Medulla oblongata (tissue), 1 donor: ENCODE measurements at regions not wholly inside any gene's neighbourhood (a gene's known extent, or its start where the extent isn't known, plus 50 kb on each side); places are given as distances from the start of the nearest gene placed in this dataset.
"Not testable (repeated sequence)": the region's sequence is repeated elsewhere in the genome, so short reads cannot be mapped to it uniquely, and the experiment has no call there.

ENCODE experiments used
- DNase-seq: peaks from one replicate; pipeline ENCODE4 v3.0.0-alpha.2; 2015; ENCODE audit errors: extremely low spot score

- no peak for DNase-seq
Measured at GRCh38 chr16:73405851-73406250, 357.9 kb upstream of the ZFHX3 start.

- DNase-seq, result no peak
Measured at GRCh38 chr16:73404001-73404400, 356.1 kb upstream of the ZFHX3 start.

DNA sequence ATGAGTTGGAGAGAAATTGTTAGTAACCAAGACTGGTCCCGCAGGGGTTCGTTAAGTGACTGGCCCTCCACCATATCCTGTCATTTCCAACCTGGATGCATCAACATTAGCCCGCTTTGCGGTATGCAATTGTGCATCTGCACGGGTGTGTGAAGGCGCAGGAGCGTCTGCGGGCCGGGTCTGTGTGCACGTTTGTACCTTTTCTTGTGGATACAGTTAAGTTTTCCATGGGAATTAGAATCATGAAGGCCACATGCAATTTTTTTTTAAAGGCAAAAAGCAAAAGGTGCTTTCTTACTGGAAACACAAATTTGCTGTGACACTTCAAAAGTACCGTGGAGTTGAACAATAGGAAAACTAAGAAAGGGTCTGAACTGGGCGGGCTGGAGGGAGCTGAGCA is 355.4 kb upstream of the ZFHX3 start:
- no peak for DNase-seq

DNA sequence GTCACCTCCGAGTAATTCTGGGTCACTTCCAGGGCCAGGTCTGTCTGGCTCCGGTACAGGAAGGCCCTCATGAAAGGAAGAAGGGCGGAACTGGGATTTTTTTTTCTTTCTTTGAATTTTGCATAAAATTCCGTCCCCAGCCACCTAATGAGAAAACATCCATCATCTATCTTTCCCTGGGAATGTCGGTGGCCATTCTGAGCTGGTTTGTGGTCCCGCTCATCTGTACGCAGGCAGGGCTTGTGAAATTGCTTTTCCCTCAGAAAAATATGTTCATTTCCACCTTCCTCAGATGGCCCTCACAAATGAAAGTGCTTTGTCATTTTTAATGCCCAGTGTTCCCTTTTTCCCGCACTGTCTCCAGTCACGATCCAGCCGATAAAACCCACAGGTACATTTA is 353.0 kb upstream of the ZFHX3 start:
- no peak for DNase-seq

GRCh38 chr16:73399997-73400396 is 352.1 kb upstream of the ZFHX3 start:
- DNase-seq, result no peak

DNA sequence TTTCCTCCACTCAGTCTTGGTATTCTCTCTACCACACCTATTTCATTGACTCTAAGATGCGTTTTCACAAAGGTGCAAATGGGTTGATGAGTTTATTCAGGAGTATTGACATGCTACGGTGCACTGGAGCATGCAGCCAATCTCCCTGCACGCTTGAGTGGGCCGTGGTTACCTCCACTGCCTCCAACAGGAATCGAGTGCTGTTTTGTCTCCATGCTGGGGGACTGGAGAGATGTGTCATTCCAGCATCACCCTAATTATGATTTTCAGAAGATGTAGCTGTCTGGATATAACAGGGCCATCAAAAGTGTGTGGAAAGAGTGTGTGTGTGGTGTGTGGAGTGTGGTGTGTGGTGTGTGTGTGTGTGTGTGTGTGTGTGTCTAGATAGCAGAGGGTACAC is 351.6 kb upstream of the ZFHX3 start:
- DNase-seq, result no peak

- not testable (repeated sequence) for DNase-seq
Measured at GRCh38 chr16:73398604-73399003, 350.7 kb upstream of the ZFHX3 start.

- DNase-seq, result no peak
Measured at GRCh38 chr16:73396556-73396955, 348.6 kb upstream of the ZFHX3 start.

- no peak for DNase-seq
Measured at GRCh38 chr16:73390936-73391335, 343.0 kb upstream of the ZFHX3 start.

DNA sequence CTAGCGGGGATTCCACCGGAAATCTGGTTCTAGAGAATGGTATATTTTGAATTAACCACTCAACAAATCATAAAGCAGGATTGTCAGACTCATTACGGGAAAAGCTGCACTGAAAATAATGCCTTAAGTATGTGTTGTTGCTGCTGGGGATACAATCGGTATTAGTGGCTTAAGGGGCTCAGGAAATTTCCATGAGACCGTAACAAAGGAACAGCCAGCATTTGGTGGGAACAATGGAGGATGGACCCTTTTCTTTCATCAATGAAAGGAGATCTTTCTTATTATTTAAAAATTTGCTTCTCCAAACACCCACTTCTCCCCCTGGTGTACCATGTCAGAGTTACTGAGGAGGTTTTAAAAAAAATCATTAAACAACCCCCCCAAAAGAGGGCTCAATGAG is 342.6 kb upstream of the ZFHX3 start:
- DNase-seq, result no peak

DNA sequence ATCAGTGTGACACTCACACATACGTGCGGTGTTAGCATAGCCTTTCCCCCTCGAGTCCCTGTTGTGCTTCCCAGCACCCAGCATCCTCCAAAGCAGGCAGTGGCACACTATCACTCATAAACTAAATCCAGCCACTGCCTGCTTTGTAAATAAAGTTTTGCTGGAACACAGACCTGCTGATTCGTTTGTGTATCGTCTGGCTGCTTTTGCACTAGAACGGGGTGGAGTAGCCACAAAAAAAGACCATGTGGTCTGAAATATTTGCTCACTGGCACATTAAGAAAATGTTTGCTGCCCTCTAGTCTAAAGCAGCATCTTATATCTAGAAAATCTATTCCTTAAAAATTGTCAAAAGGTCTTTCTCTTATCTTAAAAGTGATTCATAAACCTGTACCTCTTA is 341.2 kb upstream of the ZFHX3 start:
- DNase-seq, result no peak

DNA sequence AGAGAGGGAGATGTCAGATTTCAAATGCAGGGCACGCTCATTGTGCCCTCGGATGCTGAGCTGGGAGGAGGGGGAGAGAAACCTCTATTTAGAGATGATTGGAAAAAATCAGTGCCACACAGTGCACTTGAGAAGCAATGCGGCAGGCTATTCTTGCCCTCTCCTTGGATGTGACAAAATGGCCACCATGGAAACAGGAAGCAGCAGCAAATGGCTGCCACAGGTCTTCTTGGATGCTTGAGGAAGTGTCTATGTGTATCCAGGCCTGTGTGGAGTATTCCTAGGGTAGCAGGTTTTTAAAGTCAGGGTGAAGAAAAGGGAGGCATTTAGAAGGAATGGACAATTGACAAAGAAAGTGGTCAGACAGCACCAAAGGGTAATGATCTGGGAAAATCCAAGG is 340.1 kb upstream of the ZFHX3 start:
- no peak for DNase-seq

DNA sequence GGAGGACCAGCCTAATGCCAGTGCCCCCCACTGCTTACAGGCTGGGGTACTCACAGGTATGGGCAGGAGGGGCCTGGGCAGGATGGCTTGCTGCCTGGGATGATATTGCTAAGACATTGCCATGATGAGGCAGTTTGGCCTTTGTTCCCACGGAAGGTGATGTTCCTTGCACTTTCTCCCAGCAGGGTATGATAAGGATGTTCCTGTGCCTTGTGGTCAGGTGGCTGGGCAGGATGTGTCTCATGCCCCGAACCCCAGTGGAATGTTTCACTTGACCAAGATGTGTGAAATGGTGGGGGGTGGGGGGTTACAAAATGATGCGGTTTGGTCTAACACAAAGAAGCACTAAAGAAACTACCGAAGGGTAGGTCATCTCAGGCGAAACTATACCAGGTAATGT is 337.8 kb upstream of the ZFHX3 start:
- DNase-seq, result no peak

GRCh38 chr16:73384506-73385089 is 336.7 kb upstream of the ZFHX3 start:
- no peak for DNase-seq

GRCh38 chr16:73383988-73384365 is 336.0 kb upstream of the ZFHX3 start:
- DNase-seq, result no peak

GRCh38 chr16:73383195-73383987 is 335.5 kb upstream of the ZFHX3 start:
- peak; percentile 5 for DNase-seq

DNA sequence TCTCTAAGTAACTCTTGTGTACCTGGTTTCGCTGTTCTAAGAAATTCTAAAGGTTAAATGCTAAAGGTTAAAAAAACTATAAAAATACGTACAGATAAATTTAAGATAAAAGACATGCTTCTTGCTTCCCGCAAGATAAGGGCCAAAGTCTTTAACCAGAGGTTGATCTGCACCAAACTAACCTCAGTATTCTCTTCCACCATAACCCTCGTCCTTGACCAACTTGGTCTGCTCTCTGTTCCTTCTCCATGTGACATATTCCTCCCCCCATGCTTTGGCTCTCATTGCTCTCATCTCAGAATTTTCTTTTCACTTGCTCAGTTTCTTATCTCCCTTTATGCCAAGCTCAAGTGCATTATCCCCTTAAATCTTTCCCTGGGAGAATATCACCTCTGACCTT is 330.5 kb upstream of the ZFHX3 start:
- no peak for DNase-seq

DNA sequence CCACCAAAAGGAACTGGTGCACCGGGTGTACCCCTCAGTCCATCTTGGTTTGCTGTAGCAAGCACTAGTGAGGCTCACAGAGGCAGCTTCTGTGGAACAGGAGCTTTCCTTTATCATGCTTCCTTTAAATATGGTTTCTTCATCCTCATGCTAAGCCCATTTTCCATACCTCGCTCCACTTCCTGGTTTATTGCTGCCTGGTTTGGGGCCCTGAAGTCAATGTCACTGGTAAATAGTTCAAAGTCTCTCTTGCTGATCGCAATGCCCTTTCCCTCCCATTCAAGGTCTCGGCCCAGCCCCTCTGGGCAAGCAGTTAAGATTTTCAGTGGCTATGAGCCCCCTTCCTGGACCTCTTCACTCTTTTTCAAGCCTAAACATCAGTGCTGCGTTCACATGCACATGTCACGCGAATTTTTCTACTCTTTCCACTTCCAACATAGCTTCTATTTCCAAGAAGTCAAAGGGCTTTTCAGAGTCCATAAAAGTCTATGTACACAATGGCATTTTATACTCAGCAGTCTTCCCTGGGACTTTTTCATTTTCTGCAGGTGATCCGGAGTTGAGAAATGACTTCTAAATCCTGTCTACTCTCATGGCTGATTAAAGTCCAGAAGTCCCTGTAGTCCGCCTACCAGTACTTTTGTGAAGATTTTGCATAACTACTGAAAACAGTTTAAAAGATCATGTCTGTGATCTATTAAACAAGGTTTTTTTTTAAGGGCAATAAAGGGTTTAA is 323.8 kb upstream of the ZFHX3 start:
- DNase-seq, result no peak

DNA sequence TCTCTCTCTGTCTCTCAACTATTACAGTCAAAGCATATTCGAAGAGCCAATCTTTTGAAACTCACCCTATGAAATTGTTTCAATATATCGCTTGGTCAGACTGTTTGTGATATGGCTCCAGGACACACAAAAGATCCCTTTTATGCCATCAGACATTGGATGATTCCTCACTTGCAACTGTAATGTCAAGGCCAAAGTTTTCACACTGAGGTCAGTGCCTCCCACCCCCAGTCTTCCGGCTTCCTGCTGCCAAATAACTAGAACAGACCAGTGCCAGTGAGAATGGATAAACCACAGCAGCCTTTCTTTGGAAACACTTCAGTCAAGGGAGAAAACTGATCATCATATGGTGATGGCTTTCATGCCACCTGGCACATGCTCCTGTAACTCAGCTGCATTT is 321.9 kb upstream of the ZFHX3 start:
- DNase-seq, result no peak

GRCh38 chr16:73368715-73369114 is 320.8 kb upstream of the ZFHX3 start:
- no peak for DNase-seq

- DNase-seq, result no peak
Measured at GRCh38 chr16:73365016-73365551, 317.2 kb upstream of the ZFHX3 start.

- DNase-seq, result no peak
Measured at GRCh38 chr16:73364413-73364812, 316.5 kb upstream of the ZFHX3 start.

GRCh38 chr16:73361061-73361460 is 313.1 kb upstream of the ZFHX3 start:
- DNase-seq, result no peak
